ENCODE measurements at regions not wholly inside any gene's neighbourhood (a gene's known extent, or its start where the extent isn't known, plus 50 kb on each side); places are given as distances from the start of the nearest gene placed in this dataset.

DNA sequence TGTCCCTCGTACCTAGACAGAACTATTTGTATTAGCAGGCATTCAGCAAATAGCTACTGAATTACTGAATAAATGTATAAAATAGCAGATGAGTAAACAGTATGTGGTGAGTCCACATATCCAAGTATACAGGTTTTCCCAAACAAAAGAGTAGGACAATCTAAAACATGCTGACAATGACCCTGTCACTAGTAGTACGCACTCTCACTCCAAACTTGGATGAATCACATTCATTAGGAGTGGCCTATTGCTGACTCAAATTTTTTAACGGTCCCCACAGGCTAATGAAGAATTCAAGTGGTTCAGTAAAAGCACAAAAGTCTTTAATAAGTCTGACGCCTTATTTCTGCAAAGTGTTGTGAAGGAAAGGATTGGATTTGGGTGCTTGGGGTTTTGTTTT lies 449.3 kb upstream of the THBS1 start:
- DNase-seq = no peak

DNA sequence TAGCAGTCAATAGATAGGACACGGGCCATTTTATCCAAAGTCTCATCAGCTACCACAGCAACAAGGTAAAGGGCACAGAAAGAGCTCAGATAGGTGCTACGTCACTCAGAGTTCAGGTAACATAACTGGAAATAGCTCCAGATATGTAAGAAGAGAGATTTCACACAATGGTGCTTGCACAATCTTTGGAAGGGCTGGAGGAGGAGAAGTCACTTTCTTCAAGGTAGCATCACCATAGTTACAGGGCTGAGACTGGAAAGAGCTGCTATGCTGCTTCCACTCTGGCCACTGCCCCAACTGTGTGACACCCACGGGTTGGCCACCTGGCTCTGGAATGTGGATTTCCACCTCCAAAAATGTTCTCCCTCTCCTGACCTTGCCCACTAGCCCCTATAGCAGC lies 448.8 kb upstream of the THBS1 start:
- DNase-seq = no peak

GRCh38 chr15:39132954-39133600 lies 447.8 kb upstream of the THBS1 start:
- no peak for DNase-seq

DNA sequence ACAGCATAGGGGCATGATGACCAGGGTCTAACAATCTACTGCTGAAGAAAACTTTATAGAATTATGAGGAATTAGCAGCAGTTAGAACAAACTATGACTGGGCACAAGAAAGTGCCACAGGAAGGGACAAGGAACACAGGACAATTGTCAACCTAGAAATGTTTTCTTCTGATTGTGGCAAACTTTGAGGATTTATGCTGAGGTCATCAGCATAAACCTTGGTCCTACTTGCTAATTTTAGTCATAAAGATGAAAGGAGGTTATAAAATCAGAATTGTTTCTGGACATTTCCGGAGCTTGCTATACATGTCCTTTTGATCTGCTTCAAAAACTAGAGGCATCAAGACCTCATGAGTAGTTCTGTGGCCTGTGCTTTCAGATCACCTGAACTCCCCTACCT lies 446.6 kb upstream of the THBS1 start:
- no peak for DNase-seq

GRCh38 chr15:39135989-39136388 lies 444.9 kb upstream of the THBS1 start:
- DNase-seq = no peak

- DNase-seq = no peak
Measured at GRCh38 chr15:39139431-39140059, 441.3 kb upstream of the THBS1 start.

DNA sequence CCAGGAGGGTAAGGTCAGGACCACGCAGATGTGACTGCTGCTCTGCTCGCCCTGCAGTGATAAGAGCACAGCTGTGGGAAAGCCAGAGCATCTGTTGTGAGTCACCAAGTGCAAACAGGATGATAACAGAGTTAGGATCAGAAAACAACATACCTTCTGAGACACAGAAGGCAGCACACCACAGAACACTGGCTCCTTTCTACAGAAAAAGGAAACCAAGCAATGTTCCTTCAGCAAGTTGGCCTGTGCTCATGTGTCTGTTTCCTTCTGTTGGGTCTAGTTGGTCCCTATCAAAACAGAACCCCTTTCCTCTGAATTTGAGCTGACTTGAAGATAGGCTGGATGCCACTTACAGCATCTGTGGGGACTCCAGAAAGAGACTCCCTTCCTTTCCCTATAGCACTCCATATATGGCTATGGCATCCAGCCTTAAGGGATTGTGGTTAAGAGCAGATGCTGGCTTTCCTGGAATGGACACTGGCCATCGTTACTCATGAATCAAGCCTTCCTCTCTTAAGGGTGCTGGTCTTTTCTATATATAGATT lies 440.7 kb upstream of the THBS1 start:
- DNase-seq = no peak

GRCh38 chr15:39142500-39142899 lies 438.4 kb upstream of the THBS1 start:
- DNase-seq = no peak

- no peak for DNase-seq
Measured at GRCh38 chr15:39143479-39143878, 437.4 kb upstream of the THBS1 start.

DNA sequence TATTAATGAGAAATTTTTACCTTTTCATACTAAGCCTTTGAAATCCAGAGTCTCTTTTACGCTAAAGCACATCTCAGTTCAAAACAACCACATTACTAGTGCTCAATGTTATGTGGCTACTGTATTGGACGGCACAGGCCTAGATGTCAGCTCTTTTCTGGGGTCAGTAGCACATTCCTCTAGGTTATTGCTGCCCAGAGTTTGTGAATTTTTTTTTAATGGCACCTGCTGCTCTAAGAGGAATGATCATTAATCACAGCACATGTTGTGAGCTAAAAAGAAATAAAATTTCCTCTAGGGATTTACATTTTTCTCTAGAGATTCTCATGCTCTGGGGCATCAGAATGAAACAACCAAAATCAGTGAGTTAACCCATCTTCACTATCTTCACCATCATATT lies 436.8 kb upstream of the THBS1 start:
- DNase-seq = no peak

DNA sequence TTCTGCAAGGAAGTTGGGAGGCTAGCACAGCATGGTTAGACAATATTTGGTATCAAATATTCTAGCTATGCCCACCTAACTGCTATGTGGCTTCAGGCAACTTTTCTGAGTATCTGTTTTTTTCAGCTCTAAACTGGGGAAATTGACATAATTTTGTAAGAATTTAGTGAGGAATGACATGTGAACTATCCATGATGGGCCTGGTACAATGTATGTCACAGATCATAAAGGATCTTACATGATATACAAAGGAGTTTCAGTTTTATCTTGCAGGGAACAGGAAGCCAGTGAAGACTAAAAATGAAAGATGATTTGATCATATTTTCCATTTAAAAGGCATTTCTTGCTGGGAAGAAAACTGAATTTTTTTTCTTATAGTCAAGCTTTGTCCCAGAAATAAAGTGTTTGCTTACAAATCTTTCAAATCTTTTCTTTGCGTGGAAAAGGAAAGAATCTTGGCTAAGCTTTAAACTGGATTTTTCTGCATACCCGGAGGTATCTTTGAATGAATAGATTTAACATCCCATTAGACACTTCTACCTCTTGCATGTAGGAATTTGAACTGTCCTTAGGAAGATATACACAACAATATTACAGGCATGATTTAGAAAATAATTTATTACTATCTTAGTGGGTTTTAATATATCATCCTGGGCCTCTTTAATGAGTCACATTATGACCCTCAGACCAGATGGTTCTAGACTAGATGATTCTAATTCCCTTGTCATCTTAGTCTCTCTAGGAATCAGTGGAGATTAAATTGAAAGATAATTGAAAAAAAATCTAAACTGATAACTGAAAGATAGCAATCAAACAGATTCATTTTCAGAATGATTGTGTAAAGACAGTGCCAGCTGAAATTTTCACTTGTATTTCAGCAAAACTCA lies 436.0 kb upstream of the THBS1 start:
- DNase-seq = no peak

- DNase-seq = no peak
Measured at GRCh38 chr15:39145854-39146625, 434.8 kb upstream of the THBS1 start.

- no peak for DNase-seq
Measured at GRCh38 chr15:39149636-39150150, 431.2 kb upstream of the THBS1 start.

GRCh38 chr15:39151545-39151944 lies 429.3 kb upstream of the THBS1 start:
- DNase-seq = no peak

GRCh38 chr15:39153058-39153714 lies 427.7 kb upstream of the THBS1 start:
- DNase-seq = no peak

DNA sequence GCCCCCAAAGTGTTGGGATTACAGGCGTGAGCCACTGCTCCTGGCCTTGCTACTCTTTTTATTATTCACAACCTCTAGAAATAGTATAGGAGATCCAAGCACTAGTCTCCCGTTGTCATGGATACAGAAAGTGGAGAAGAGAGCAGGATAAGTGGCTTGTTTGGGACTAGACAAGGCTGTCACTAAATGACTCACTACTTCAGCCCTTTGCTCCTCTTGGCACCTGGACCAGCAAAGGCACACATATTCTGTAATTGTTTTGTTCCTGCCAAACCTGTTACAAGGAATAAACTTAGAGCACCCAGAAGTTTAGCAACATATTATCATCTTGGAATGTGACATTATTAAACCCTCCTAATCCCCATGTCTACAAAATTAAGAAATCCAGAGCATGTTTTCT lies 427.2 kb upstream of the THBS1 start:
- no peak for DNase-seq

GRCh38 chr15:39154227-39154638 lies 426.6 kb upstream of the THBS1 start:
- DNase-seq = no peak

DNA sequence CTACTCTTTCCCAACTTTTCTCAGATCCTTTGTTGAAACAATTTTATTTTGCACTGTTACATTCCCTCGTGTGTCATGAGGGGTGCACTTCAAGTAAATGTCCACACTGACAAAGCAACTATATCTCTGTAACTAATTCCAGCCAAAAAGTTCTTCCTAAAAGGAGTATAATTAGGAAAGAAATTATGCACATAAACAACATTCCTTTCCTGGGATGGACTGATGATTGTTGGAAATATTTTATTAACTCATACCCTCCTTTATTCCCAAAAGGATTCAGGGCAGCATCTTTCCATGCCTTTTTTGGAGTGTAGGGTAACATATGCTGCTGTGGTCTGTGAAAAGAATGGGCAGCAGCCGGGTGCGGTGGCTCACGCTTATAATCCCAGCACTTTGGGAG lies 426.1 kb upstream of the THBS1 start:
- no peak for DNase-seq

DNA sequence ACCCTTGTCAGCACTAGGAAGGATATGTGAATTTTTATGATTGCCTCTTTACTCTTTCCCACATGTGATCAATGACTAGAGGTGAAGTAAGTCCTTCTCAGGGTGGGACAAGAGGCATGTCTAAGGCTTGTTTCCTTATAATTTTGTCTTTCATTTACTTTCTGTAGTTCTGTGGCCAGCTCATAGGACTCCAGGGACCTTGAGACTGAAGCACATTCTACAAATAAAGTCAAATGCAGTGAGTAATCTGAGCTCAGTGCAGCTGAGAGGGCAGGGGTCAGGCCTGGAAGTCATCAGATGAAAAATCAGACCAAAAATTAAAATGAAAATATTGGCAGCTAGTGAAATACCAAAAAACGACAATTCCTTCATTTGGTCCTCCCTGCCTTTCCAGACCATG lies 424.7 kb upstream of the THBS1 start:
- no peak for DNase-seq

DNA sequence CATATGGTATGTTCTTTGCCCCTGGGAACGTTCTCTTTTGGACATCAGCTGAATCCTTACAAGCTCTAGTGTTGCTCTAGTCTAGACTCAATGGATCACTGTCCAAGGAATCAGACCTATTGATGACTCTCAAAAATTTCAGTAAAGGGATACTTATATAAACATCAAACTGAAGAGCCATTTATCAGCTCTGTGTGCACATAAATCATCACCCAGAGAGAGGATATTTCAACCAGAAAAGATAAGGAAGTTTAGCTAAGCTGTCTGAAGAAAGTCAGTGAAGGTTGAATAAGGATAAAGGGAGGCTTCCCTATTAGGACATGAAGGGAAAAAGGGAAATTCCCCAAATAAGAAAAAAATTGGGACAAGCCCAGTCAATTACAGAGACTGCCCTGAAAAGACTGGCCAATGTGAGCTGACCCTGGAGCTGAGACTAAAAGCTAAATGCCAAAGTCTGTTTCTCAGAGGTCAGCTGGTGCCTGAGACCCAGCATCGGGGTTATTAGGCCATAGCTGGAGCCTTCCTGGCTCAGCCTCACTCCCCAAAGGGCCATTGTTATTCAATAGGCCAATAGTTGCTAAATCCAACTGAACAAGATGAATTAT lies 424.1 kb upstream of the THBS1 start:
- DNase-seq = no peak

- no peak for DNase-seq
Measured at GRCh38 chr15:39157882-39158281, 423.0 kb upstream of the THBS1 start.

DNA sequence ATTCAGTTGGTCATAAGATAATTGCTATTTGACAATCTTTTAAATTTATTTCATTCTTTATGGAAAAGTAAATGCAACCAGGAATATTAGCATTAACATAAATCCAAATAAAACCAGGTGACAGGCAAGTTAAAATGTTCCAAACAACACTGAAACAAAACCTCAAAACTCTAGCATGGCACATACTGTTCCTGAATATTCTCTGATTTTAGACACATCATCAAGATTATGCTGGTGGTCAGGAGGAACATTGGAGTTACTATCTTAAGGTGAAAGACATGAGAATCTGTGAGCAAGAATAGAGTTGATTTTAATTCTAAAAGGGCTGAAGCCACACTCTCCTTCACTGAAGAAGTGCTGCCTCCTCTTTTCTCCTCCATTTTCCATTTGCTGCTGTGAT lies 421.0 kb upstream of the THBS1 start:
- DNase-seq = no peak
